SK-N-SH (cell line): ENCODE measurements at regions not wholly inside any gene's neighbourhood (a gene's known extent, or its start where the extent isn't known, plus 50 kb on each side); places are given as distances from the start of the nearest gene placed in this dataset.

Experiments used
- CTCF ChIA-PET: fragments of 300-600, 350-600 bp; formaldehyde crosslinking; extraction: SDS; loops from one replicate; lab custom pipeline; 2021; lab: Yijun Ruan, JAX
- POLR2A ChIA-PET: fragments of 350-600 bp; sonication (Branson Sonifier 250); formaldehyde crosslinking; extraction: SDS; loops from one replicate; lab custom pipeline; 2020; ENCODE audit warnings: antibody characterized with exemption, inconsistent platforms; lab: Yijun Ruan, JAX
- DNase-seq: peaks from one replicate; pipeline ENCODE4 v3.0.0; 2012
- H2AFZ ChIP-seq: fragments of 200-600 bp; sonication (generic); 2 replicates; pipeline ENCODE4 v1.8.1; 2016; ENCODE audit warnings: antibody characterized with exemption, mild to moderate bottlenecking, low read depth
- H3F3A ChIP-seq: fragments of 200-600 bp; sonication (generic); replicated peaks from 2 replicates; pipeline ENCODE3; 2016; ENCODE audit warnings: antibody characterized with exemption, mild to moderate bottlenecking; ENCODE audit not compliant: insufficient read depth
- H3K27ac ChIP-seq, 2 experiments: fragments of 200-500 bp in 1 of 2; fragments of 200-600 bp in 1 of 2; sonication (Bioruptor generic) in 1 of 2; sonication (generic), shearing (Covaris generic) in 1 of 2; 2 replicates each; pipeline versions ENCODE4 v1.5.1 to v1.6.1; 2014 to 2016; ENCODE audit warnings: low read depth in 2 of 2, inconsistent platforms in 1 of 2, low read length in 1 of 2, mild to moderate bottlenecking in 1 of 2, mixed read lengths in 1 of 2
- H3K27me3 ChIP-seq: fragments of 200-600 bp; sonication (generic), shearing (Covaris generic); 2 replicates; pipeline ENCODE4 v1.6.1; 2016; ENCODE audit warnings: mixed run types; ENCODE audit not compliant: insufficient read depth
- H3K36me3 ChIP-seq, 2 experiments: fragments of 200-500 bp in 1 of 2; fragments of 200-600 bp in 1 of 2; sonication (Bioruptor generic) in 1 of 2; sonication (generic) in 1 of 2; replicated peaks in 1 of 2; 2 replicates each; pipeline versions ENCODE3 to v1.5.1; 2014 to 2016; ENCODE audit warnings: low read length in 1 of 2, mild to moderate bottlenecking in 1 of 2; ENCODE audit not compliant: insufficient read depth in 2 of 2, control insufficient read depth in 1 of 2
- H3K4me1 ChIP-seq, 2 experiments: fragments of 200-500 bp in 1 of 2; fragments of 200-600 bp in 1 of 2; sonication (Bioruptor generic) in 1 of 2; sonication (generic), shearing (Covaris generic) in 1 of 2; 2 replicates each; pipeline versions ENCODE4 v1.5.1 to v1.6.1; 2014 to 2016; ENCODE audit warnings: low read depth in 1 of 2, low read length in 1 of 2, mixed run types in 1 of 2; ENCODE audit not compliant: insufficient read depth in 2 of 2, control insufficient read depth in 1 of 2
- H3K4me2 ChIP-seq: fragments of 200-600 bp; sonication (generic), shearing (Covaris generic); 2 replicates; pipeline ENCODE4 v1.6.1; 2017; ENCODE audit warnings: mixed run types
- H3K4me3 ChIP-seq, 2 experiments: fragments of 200-500 bp in 1 of 2; fragments of 200-600 bp in 1 of 2; sonication (Bioruptor generic) in 1 of 2; sonication (generic), shearing (Covaris generic) in 1 of 2; 2 replicates each; pipeline versions ENCODE4 v1.5.1 to v1.8.1; 2014 to 2016; ENCODE audit warnings: low read depth in 2 of 2, inconsistent platforms in 1 of 2, low read length in 1 of 2, mild to moderate bottlenecking in 1 of 2, mixed read lengths in 1 of 2, moderate library complexity in 1 of 2
- H3K79me2 ChIP-seq: fragments of 200-600 bp; sonication (generic); 2 replicates; pipeline ENCODE4 v1.8.1; 2017; ENCODE audit warnings: mild to moderate bottlenecking; ENCODE audit not compliant: insufficient read depth
- H3K9ac ChIP-seq: fragments of 200-600 bp; sonication (generic); 2 replicates; pipeline ENCODE4 v1.6.1; 2017; ENCODE audit warnings: mixed run types
- H3K9me2 ChIP-seq: fragments of 200-600 bp; sonication (generic); 2 replicates; pipeline ENCODE4 v1.6.1; 2017; ENCODE audit warnings: mixed run types
- H3K9me3 ChIP-seq: fragments of 200-600 bp; sonication (generic); 2 replicates; pipeline ENCODE4 v1.6.1; 2017; ENCODE audit warnings: mixed run types, mild to moderate bottlenecking, moderate library complexity
- H4K20me1 ChIP-seq: fragments of 200-600 bp; sonication (generic); 2 replicates; pipeline ENCODE4 v1.6.1; 2017; ENCODE audit warnings: mild to moderate bottlenecking, mixed run types; ENCODE audit not compliant: insufficient read depth
- EP300 ChIP-seq, 2 experiments: IDR thresholded peaks; 2 replicates each; pipeline versions ENCODE4 v1.4.0 to v1.6.1; 2012; ENCODE audit warnings: borderline replicate concordance in 1 of 2, low read depth in 1 of 2, low read length in 1 of 2
- FOXJ3 ChIP-seq: sonication (generic); formaldehyde crosslinking; IDR thresholded peaks from 2 replicates; pipeline ENCODE4 v1.5.1; 2020; ENCODE audit warnings: mild to moderate bottlenecking, missing genetic modification reagents
- FOXM1 ChIP-seq: IDR thresholded peaks from 2 replicates; pipeline ENCODE4 v1.4.0; 2012; ENCODE audit warnings: low read depth, mild to moderate bottlenecking
- GABPA ChIP-seq: IDR thresholded peaks from 2 replicates; pipeline ENCODE4 v1.4.0; 2012; ENCODE audit warnings: low read depth, mild to moderate bottlenecking
- IRF3 ChIP-seq: fragments of 150-350 bp; IDR thresholded peaks from 2 replicates; pipeline ENCODE4 v1.6.1; 2016; ENCODE audit warnings: mild to moderate bottlenecking, low read depth, low read length
- MXI1 ChIP-seq: IDR thresholded peaks from 2 replicates; pipeline ENCODE4 v1.6.1; 2012; ENCODE audit warnings: mild to moderate bottlenecking, low read depth, low read length, improper control_type of control experiment
- NFIC ChIP-seq: IDR thresholded peaks from 2 replicates; pipeline ENCODE4 v1.4.0; 2012; ENCODE audit warnings: borderline replicate concordance
- RAD21 ChIP-seq: IDR thresholded peaks from 2 replicates; pipeline ENCODE4 v1.6.1; 2012; ENCODE audit warnings: mild to moderate bottlenecking, low read length
- RXRA ChIP-seq: IDR thresholded peaks from 2 replicates; pipeline ENCODE4 v1.4.0; 2012; ENCODE audit warnings: low read depth, mild to moderate bottlenecking, borderline replicate concordance
- TAF1 ChIP-seq: IDR thresholded peaks from 2 replicates; pipeline ENCODE4 v1.6.1; 2012; ENCODE audit warnings: low read depth, mild to moderate bottlenecking, low read length, moderate library complexity, borderline replicate concordance
- TEAD4 ChIP-seq: IDR thresholded peaks from 2 replicates; pipeline ENCODE4 v1.4.0; 2012; ENCODE audit warnings: mild to moderate bottlenecking, borderline replicate concordance; ENCODE audit not compliant: insufficient read depth
- YY1 ChIP-seq: IDR thresholded peaks from 2 replicates; pipeline ENCODE4 v1.4.0; 2012; ENCODE audit warnings: low read depth, mild to moderate bottlenecking
- ZBTB33 ChIP-seq: IDR thresholded peaks from 2 replicates; pipeline ENCODE4 v1.4.0; 2012; ENCODE audit warnings: low read depth, borderline replicate concordance
- WGBS: methylation state at CpG from one replicate; pipeline ENCODE4 v1.1.6; 2017; ENCODE audit warnings: low lambda C conversion rate; 5-methylcytosine and 5-hydroxymethylcytosine counted together
- TF ChIP-seq, protein P1 (sequence below): IDR thresholded peaks from 2 replicates; pipeline ENCODE4 v1.6.1; 2012; ENCODE audit warnings: mild to moderate bottlenecking, low read depth, low read length, moderate library complexity

DNA sequence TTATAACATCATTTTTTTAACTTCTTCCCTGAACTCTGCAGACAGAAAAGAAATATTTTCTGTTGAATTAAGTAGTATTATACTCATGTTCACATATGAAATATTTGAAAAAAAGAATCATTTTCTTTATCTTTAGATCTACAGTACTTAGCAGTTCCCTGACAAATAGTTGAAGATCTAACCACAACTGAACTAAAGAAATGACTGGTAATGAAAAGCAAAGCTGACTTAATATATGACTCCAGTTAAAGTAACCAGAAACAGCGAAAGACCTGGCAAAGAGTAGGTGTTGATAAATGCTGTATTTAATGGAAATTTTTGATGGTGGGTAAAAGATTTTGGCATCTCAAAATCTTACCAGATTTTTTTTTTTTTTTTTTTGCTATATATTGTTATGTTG, 207.1 kb upstream of the SLC16A7 start:
- Histone ChIP-seq H3K27ac (no peak overlapping the region), H3F3A (no peaks in the 10 kb centered on the region), H3K9me2 (no peaks in the 10 kb centered on the region), H3K4me1 (no peaks in the 10 kb centered on the region), H3K27me3 (peaks cover 8% of the 10 kb centered on the region; the same call in 1 of the 2 replicates), H4K20me1 (no peaks in the 10 kb centered on the region), H3K79me2 (no peaks in the 10 kb centered on the region), H3K36me3 (no peaks in the 10 kb centered on the region), H3K9ac (no peak overlapping the region), H3K4me3 (no peak overlapping the region), H3K4me2 (no peak overlapping the region), H3K9me3 (no peaks in the 10 kb centered on the region), H2AFZ (no peak overlapping the region)
- TF ChIP-seq NFIC (no peak), YY1 (no peak), IRF3 (no peak), EP300 (IDR thresholded peaks at IDR 0.05; ENCODE audit: borderline replicate concordance in 1 of 2, low read depth in 1 of 2, low read length in 1 of 2) (no peak), RAD21 (no peak), MXI1 (no peak), TAF1 (no peak), GABPA (no peak), ZBTB33 (no peak), TEAD4 (no peak), RXRA (no peak), FOXJ3 (CRISPR knock-in tag) (no peak), FOXM1 (no peak)
- TF ChIP-seq, protein P1, sequence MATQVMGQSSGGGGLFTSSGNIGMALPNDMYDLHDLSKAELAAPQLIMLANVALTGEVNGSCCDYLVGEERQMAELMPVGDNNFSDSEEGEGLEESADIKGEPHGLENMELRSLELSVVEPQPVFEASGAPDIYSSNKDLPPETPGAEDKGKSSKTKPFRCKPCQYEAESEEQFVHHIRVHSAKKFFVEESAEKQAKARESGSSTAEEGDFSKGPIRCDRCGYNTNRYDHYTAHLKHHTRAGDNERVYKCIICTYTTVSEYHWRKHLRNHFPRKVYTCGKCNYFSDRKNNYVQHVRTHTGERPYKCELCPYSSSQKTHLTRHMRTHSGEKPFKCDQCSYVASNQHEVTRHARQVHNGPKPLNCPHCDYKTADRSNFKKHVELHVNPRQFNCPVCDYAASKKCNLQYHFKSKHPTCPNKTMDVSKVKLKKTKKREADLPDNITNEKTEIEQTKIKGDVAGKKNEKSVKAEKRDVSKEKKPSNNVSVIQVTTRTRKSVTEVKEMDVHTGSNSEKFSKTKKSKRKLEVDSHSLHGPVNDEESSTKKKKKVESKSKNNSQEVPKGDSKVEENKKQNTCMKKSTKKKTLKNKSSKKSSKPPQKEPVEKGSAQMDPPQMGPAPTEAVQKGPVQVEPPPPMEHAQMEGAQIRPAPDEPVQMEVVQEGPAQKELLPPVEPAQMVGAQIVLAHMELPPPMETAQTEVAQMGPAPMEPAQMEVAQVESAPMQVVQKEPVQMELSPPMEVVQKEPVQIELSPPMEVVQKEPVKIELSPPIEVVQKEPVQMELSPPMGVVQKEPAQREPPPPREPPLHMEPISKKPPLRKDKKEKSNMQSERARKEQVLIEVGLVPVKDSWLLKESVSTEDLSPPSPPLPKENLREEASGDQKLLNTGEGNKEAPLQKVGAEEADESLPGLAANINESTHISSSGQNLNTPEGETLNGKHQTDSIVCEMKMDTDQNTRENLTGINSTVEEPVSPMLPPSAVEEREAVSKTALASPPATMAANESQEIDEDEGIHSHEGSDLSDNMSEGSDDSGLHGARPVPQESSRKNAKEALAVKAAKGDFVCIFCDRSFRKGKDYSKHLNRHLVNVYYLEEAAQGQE: no peak
- POLR2A ChIA-PET: no interaction called here
- DNase-seq: no peak
- 5% methylated on average over 1 of the region's 1 CpG for WGBS
- CTCF ChIA-PET: interaction anchor here (0.6 to 1.2 kb wide), 3 partner anchors 12 to 238 kb away, joined by 3 to 4 read pairs (median 3); no protein-coding TSS in a partner anchor
